Panc1 (cell line): ENCODE measurements at regions not wholly inside any gene's neighbourhood (a gene's known extent, or its start where the extent isn't known, plus 50 kb on each side); places are given as distances from the start of the nearest gene placed in this dataset.

ENCODE experiments used
- ATAC-seq: fragments of 200-7000 bp; cut with Tn5 transposase; 2 replicates; pipeline ENCODE4 v1.9.1; 2020; ENCODE audit warnings: mild to moderate bottlenecking, moderate library complexity
- BruUV-seq: library from RNA; stranded (reverse); fragments of 400-500 nt; replicated peaks from 2 replicates; lab custom pipeline; 2021; lab: Mats Ljungman, UMichigan
- CTCF ChIA-PET: fragments of 300-600 bp; sonication (Branson Sonifier 250); formaldehyde crosslinking; loops from one replicate; lab custom pipeline; 2022; ENCODE audit warnings: antibody characterized with exemption; lab: Charles Lee
- POLR2A ChIA-PET: fragments of 300-600 bp; sonication (Branson Sonifier 250); formaldehyde crosslinking; loops from one replicate; lab custom pipeline; 2022; ENCODE audit warnings: antibody characterized with exemption; lab: Charles Lee
- DNase-seq: peaks from one replicate; pipeline ENCODE4 v3.0.0-alpha.2; 2010; ENCODE audit warnings: low read depth, low spot score
- H3K27ac ChIP-seq: 2 replicates; pipeline ENCODE4 v1.5.1; 2011; ENCODE audit warnings: mild to moderate bottlenecking, low read length, inconsistent platforms
- H3K27me3 ChIP-seq: fragments of 200-500 bp; sonication (Bioruptor generic); 2 replicates; pipeline ENCODE4 v1.6.0; 2014; ENCODE audit warnings: low read length, inconsistent platforms; ENCODE audit not compliant: control insufficient read depth, insufficient read depth
- H3K36me3 ChIP-seq: fragments of 200-500 bp; sonication (Bioruptor generic); 2 replicates; pipeline ENCODE4 v1.5.1; 2014; ENCODE audit warnings: inconsistent platforms, mild to moderate bottlenecking, low read length, moderate library complexity; ENCODE audit not compliant: control insufficient read depth, insufficient read depth
- H3K4me1 ChIP-seq: 2 replicates; pipeline ENCODE4 v1.5.1; 2011; ENCODE audit warnings: inconsistent platforms, mild to moderate bottlenecking, low read length, moderate library complexity; ENCODE audit not compliant: control insufficient read depth, insufficient read depth
- H3K4me3 ChIP-seq, 2 experiments: 2 replicates each; pipeline ENCODE4 v1.5.1; 2011 to 2012; ENCODE audit warnings: low read depth in 2 of 2, low read length in 2 of 2, mild to moderate bottlenecking in 2 of 2, inconsistent platforms in 1 of 2, moderate library complexity in 1 of 2
- H3K9me3 ChIP-seq: fragments of 200-500 bp; sonication (Bioruptor generic); 2 replicates; pipeline ENCODE4 v1.5.1; 2014; ENCODE audit warnings: low read depth, mild to moderate bottlenecking, inconsistent platforms, low read length, moderate library complexity; ENCODE audit not compliant: control insufficient read depth, insufficient read depth
- CTCF ChIP-seq: fragments of 450-650 bp; IDR thresholded peaks from 2 replicates; pipeline ENCODE4 v1.5.1; 2017; ENCODE audit warnings: mild to moderate bottlenecking
- POLR2AphosphoS5 ChIP-seq: IDR thresholded peaks from 2 replicates; pipeline ENCODE4 v1.6.1; 2012; ENCODE audit warnings: mild to moderate bottlenecking, low read depth, low read length, moderate library complexity
- REST ChIP-seq, 2 experiments: IDR thresholded peaks; 2 replicates each; pipeline ENCODE4 v1.6.1; 2011 to 2012; ENCODE audit warnings: low read depth in 2 of 2, control low read depth in 1 of 2, low read length in 1 of 2, mild to moderate bottlenecking in 1 of 2, moderate library complexity in 1 of 2; ENCODE audit not compliant: insufficient read depth in 1 of 2
- SIN3A ChIP-seq: IDR thresholded peaks from 2 replicates; pipeline ENCODE4 v1.6.1; 2012; ENCODE audit warnings: low read depth, mild to moderate bottlenecking, low read length, moderate library complexity, borderline replicate concordance; ENCODE audit not compliant: insufficient read depth
- TCF7L2 ChIP-seq: IDR thresholded peaks from 2 replicates; pipeline ENCODE4 v1.6.1; 2011; ENCODE audit warnings: mild to moderate bottlenecking, low read depth, low read length, inconsistent platforms
- in situ Hi-C: cut with HindIII; loops from 2 replicates; pipeline ENCODE4 v1.10.0; 2016; ENCODE audit warnings: low sequenced_read_pairs, low pct_unique_long_range_greater_than_20kb
- intact Hi-C: fragments of 100-400 bp; cut with micrococcal nuclease; formaldehyde crosslinking; loops from one replicate; pipeline ENCODE4 v1.10.0; 2022; ENCODE audit not compliant: unreplicated experiment

GRCh38 chr7:41401833-41402232 is 301.1 kb downstream of the INHBA start:
- in situ Hi-C loops: no loop called here
- H3K27ac ChIP-seq: no peak overlapping the region
- CTCF ChIA-PET: no interaction called here

GRCh38 chr7:41399171-41399570 is 303.7 kb downstream of the INHBA start:
- CTCF ChIA-PET: no interaction called here
- Histone ChIP-seq H3K4me1 (no peaks in the 10 kb centered on the region), H3K4me3 (no peak overlapping the region), H3K27me3 (no peaks in the 10 kb centered on the region), H3K36me3 (no peaks in the 10 kb centered on the region), H3K27ac (no peak overlapping the region), H3K9me3 (peaks cover 8% of the 10 kb centered on the region; the same call in 1 of the 2 replicates)
- intact Hi-C loops (no loop called here), in situ Hi-C loops (no loop called here)
- DNase-seq: no peak
- POLR2A ChIA-PET: no interaction called here
- no TSS peak for BruUV-seq
- TF ChIP-seq TCF7L2: no peak
- no peak for TF ChIP-seq SIN3A
- no peak for TF ChIP-seq REST (IDR thresholded peaks at IDR 0.05; ENCODE audit: insufficient read depth in 1 of 2, low read depth in 2 of 2, low read length in 1 of 2)
- no peak for TF ChIP-seq CTCF
- TF ChIP-seq POLR2AphosphoS5: no peak
- no peak for ATAC-seq

More at GRCh38 chr7:41401833-41402232, 301.1 kb downstream of the INHBA start:
- H3K4me1 ChIP-seq: no peaks in the 10 kb centered on the region
- POLR2A ChIA-PET: no interaction called here
- H3K27me3 ChIP-seq: no peaks in the 10 kb centered on the region
- DNase-seq (no peak), ATAC-seq (no peak)
- no peaks in the 10 kb centered on the region for H3K36me3 ChIP-seq
- no peak overlapping the region for H3K4me3 ChIP-seq
- 0 out of 2 replicates have a peak, but pooled peaks cover 3% of the 10 kb centered on the region for H3K9me3 ChIP-seq
- TF ChIP-seq POLR2AphosphoS5: no peak
- TF ChIP-seq REST (IDR thresholded peaks at IDR 0.05; ENCODE audit: insufficient read depth in 1 of 2, low read depth in 2 of 2, low read length in 1 of 2): no peak
- no peak for TF ChIP-seq CTCF
- no peak for TF ChIP-seq TCF7L2
- TF ChIP-seq SIN3A: no peak
- no TSS peak for BruUV-seq
- intact Hi-C loops: no loop called here
